ENCODE measurements at regions not wholly inside any gene's neighbourhood (a gene's known extent, or its start where the extent isn't known, plus 50 kb on each side); places are given as distances from the start of the nearest gene placed in this dataset.

DNA sequence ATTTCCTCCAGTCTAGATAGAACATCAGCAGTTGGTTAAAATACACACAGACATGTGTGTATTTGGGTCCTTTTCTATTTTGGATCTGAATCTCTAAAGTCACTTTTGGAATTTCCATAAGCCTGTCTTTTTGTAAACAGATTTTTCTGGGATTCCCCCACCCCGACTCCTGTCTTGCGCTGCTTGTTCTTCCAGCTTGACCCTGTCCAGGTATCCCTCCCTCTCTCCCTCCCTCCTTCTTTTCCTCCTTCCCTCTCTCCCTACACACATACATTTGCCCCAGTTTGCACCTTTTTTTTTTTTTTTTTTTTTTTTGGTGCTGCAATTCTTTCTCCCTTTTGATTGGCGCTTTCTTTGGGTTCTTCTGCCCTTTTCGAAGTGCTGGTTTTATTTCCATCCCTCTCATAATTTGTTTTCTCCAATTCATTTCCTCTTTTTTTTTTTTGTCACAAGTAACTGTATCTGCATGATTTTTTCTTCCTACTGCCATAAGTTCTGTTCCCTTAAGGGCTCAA lies 114.8 kb upstream of the SERTAD2 start:
- ATAC-seq (no peak), DNase-seq (ENCODE audit: low spot score) (no peak)

GRCh38 chr2:64769392-64770044 lies 115.8 kb upstream of the SERTAD2 start:
- ATAC-seq, result no peak
- DNase-seq (ENCODE audit: low spot score), result no peak

GRCh38 chr2:64770137-64770780 lies 116.5 kb upstream of the SERTAD2 start:
- ATAC-seq (no peak), DNase-seq (ENCODE audit: low spot score) (no peak)

DNA sequence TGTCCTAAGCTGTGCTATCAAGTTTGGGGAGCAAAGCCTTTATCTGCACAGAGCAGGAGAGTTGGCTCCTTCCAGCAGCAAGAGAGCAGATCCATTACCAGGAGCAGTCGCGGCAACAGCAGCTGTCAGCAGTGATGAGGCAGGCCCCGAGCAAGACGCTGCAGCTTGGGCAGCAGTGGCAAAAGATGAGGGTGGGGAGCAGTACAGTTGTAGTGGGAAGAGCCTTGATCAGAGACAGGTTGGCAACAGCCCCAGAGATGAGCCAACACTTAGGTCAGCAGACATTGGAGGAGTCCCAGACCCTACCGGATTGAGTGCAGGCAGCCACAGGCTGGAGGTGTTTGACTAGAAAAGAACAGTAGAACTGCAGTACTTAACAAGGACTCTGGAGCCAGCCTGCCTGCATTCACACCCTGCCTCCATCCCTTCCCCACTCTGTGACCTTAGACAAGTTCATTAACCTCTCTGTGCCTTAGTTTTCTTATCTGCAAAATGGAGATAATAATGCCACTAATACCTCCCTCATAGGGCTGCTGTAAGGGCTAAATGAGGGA lies 117.1 kb upstream of the SERTAD2 start:
- DNase-seq (ENCODE audit: low spot score) (no peak), ATAC-seq (peak; percentile 11)

DNA sequence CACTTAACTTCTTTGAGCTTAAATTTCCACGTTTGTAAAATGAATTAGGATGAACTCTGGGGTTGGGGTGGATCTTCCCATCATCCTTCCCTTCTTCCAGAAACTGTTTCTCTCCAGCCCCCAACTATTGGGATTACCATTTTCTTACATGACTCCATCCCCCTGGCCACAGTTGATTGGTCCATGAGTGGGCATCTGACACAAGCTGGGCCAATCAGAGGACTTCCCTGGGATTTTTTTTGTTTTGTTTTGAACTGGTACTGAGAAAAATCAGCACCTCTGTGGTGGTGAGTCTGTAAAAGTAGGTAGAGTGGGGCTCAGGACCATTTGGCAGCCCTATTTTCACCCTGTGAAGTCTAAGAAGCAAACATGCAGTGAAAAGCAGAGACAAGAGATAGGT lies 118.0 kb upstream of the SERTAD2 start:
- DNase-seq (ENCODE audit: low spot score), result no peak
- ATAC-seq, result no peak

DNA sequence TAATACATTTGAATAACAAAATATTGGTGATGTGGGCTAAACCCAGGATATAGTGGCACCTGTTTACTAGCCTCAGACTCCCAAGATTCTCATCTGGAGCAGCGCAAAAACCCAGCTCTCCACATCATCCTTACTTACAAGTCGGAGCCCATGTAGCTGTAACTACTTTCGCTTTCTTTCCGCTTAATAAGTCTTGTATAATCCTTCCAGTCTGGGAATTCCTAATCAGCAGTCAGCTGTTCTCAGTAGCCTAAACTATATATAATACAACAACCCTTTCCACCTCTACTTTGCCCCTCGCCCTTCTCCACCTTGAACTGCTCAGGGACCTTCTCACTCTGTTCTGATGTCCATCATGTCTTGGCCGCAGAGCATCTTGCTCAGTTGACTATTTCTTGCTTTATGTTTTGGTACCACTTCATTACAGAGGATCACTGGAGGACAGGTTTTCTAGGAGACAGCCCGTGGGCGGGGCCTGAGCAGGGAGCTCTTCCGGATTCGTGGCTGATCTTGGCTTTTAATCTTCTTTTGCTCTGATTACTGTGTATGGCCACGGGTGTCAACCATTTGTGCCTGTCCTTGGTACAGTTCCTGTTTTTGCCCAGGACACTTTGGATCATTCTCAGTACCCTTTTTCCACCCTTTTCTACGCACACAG lies 119.9 kb upstream of the SERTAD2 start:
- no peak for ATAC-seq
- no peak for DNase-seq (ENCODE audit: low spot score)

DNA sequence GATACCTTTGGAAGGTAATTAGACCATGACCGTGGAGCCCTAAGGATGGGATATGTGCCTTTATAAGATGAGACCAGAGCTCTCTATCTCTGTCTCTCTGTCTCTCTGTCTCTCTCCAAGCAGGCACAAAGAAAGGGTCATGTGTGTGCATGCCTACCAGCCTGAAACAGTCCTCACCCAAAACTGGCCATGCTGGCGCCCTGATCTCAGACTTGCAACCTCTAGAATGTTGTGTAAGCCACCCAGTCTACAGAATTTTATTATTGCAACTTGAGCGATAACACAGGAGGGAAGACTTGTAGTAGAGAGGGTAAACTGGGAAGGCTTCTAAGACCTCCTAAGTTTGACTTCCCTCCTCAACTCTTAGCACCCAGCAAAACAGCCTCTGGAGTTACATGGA lies 124.1 kb upstream of the SERTAD2 start:
- no peak for DNase-seq (ENCODE audit: low spot score)
- no peak for ATAC-seq

- DNase-seq (ENCODE audit: low spot score) (no peak), ATAC-seq (no peak)
Observed at GRCh38 chr2:64779117-64779690, 125.5 kb upstream of the SERTAD2 start.

- no peak for DNase-seq (ENCODE audit: low spot score)
- ATAC-seq, result no peak
Observed at GRCh38 chr2:64780041-64780440, 126.3 kb upstream of the SERTAD2 start.

GRCh38 chr2:64781711-64782390 lies 128.1 kb upstream of the SERTAD2 start:
- DNase-seq (ENCODE audit: low spot score) (no peak), ATAC-seq (no peak)

DNA sequence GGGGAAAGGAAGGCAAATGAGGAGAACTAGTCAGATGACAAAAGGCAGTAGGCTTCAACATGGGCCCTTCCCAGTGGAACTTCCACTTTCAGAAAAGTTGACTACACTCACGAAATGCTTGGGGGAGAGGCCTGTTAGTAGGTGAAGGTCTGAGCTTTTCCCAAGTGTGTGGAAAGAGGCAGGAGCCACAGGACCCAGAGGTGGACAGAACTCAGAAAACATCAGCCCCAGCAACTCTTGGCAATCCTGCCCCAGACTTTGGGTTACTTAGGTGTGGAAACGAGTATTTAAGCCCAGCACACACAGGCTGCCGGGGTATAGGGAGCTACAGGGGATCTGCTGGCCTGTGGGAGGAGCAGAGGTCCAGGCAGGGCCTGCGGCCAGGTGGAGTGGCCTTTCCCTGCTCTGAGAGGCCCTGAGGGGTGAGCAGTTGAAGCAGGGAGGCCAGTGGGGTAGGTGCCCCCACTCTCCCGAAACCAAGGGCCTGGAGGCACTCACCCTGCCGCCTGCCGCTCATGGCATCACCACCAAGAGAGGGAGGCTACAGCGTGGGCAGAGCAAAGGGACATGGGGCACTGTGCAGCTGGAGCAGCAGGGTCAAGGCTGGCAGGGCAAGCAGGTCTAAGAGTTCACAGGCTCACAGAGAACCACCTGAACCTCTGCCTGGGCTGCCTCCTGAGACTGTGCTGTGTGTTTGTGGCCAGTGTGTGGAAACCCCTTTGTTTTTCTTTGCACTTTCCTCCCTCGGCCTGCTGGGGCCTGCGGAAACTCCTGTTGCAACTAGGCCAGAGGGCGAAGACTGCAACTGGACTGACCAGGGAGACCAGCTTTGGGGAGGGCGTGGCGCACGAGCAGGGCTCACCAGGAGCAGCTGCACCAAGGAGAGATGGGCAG lies 130.7 kb upstream of the SERTAD2 start:
- ATAC-seq, result no peak
- DNase-seq (ENCODE audit: low spot score), result no peak

GRCh38 chr2:64785245-64785644 lies 131.5 kb upstream of the SERTAD2 start:
- ATAC-seq (no peak), DNase-seq (ENCODE audit: low spot score) (no peak)

DNA sequence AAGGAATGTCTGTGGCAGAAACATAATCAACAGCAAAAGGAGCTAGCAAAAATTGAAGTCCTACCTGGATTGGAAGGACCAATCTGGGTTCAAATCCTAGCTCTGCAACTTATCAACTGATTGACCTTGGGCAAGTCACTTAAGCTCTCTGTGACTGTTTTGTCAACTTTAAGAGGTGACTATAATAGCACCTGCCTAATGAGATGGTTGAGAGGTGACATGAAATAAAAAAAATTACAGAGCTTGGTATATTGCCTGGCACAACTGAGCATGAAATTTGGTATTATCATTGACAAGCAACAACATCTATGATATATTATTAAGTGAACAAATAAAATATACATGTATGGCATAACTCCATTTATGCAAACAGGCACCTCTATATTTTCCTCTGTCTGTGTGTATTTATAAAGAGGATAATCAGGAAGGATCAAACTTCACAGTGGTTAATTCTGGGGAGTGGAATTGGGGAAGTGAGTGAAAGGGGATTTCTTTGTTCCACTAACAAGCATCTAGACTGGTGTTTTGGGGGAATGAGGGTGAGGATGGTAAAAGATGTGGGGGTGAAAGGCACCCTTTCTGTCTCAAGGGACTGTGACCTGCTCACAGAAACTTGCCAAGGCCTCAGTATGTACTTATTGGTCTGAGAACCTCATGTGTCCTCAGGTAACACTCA lies 132.8 kb upstream of the SERTAD2 start:
- ATAC-seq (no peak), DNase-seq (ENCODE audit: low spot score) (no peak)

DNA sequence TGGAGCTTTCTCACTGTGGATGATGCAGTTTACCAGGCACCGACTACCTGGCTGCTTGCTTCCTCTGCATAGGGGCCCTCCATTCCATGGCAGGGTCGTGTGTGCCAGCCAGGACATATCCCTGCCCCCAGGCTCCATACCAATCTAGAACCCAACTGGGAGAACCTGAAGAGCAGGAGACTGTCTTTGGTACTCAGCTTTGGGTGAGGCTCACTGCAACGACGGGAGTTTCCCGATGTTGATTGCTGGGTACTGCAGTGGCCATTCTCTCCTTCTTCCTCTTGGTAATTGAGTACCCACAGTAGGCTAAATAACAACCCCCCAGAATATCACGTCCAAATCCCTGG lies 133.3 kb upstream of the SERTAD2 start:
- DNase-seq (ENCODE audit: low spot score) (no peak), ATAC-seq (no peak)

DNA sequence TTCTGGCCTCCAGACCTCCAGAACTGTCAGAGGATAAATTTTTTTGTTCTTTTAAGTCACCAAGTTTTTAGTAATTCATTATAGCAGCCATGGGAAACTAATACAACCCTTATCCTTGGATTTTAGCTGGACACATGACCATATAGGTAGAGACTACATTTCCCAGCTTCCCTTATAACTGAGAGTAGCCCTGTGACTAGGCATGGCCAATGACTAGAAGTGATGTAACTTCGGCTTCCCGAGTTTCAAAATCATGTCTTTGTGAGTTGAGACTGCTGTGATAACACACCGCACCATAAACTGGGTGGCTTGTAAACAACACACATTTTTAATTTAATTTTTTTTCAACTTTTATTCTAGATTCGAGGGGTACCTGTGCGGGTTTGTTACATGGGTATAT lies 134.0 kb upstream of the SERTAD2 start:
- DNase-seq (ENCODE audit: low spot score) (no peak), ATAC-seq (peak; percentile 88)

DNA sequence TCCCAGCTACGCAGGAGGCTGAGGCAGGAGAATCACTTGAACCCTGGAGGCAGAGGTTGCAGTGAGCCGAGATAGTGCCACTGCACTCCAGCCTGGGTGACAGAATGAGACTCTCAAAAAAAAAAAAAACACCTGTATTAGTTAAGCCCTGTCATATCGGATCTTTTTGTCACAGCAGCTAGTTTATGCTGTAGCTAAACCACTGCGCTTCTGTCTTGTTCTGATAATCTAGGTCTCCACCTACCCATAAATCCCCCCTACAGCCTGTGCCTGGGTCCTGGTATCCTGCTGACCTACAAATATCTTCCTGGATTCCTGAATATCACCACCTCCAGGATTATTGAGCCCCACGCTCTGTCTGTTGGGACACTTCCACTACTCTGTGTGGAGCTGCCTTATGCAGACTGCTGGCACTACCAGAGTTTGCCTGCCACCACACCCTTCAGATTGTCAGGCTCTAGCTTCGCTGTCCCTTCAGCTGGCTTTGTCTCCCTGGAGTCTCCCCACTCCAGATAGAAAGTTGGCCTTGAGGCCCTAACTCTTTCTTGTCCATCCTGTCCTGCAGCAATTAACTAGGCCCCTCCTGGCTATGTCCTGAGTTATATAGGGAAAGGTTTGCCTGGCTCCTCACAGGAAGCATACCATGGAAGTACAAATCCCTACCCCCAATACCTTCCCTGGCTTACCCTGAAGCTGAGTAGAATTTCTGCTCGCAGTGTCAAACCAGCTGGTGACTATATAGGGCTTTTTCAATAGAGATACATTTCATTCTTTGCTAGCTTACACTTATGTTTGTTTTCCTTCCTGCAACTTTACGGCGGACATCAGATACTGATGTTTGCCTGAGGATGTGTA lies 136.0 kb upstream of the SERTAD2 start:
- DNase-seq (ENCODE audit: low spot score) (no peak), ATAC-seq (no peak)

DNA sequence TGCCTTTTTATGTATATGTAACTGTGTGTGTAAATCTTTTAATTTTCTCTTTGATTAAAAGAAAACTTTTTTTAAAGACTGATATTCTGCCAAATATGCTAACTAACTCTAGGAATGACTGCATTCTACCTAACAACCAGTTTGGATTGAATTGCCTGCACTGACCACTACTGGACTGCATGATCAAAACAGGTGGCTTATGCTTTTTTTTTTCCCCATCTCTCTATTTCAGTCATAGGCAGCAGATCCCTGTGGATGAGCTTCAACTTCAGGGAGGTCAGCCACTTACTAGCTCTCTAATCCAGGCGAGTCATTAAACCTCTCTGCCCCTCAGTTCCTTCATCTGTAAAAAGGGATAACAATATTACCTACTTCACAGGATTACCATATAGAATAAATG lies 138.6 kb upstream of the SERTAD2 start:
- ATAC-seq (peak; percentile 67), DNase-seq (ENCODE audit: low spot score) (no peak)

DNA sequence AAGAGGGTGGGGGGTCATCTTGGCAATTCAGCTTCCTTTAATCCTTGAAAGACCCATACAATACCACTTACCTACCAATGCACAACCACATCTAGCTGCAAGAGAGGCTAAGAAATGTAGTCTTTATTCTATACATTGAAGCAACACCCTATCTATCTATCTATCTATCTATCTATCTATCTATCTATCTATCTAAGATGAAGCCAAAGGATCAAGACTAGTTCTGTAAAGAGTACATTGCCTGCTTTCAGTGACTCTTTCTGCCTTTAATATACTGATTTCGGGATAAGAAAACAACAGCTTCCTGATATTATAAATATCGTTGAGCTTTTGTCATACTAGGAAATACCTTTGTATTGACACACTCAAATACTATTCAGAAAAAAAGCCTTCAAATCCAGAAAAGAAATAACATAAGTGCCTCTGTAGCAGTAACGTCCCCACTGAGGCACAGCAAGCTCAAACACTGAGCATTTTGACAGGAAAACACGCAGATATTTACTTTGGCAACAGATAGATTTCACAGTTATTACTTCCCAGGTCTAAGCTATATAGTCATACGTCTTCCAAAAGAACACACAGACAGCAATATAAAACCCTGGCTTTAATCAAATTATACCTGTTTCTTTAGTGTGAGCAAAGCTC lies 139.4 kb upstream of the SERTAD2 start:
- DNase-seq (ENCODE audit: low spot score) (no peak), ATAC-seq (no peak)
